CD4-positive, alpha-beta memory T cell (primary cell): ENCODE measurements at regions not wholly inside any gene's neighbourhood (a gene's known extent, or its start where the extent isn't known, plus 50 kb on each side); places are given as distances from the start of the nearest gene placed in this dataset.
"Not testable (repeated sequence)": the region's sequence is repeated elsewhere in the genome, so short reads cannot be mapped to it uniquely, and the experiment has no call there.

Experiments
- CTCF ChIA-PET: fragments of 350-600 bp; sonication (Branson Sonifier 250); formaldehyde crosslinking; loops from one replicate; lab custom pipeline; 2021; ENCODE audit warnings: inconsistent platforms; ENCODE audit not compliant: partially characterized antibody; lab: Charles Lee
- POLR2A ChIA-PET: fragments of 350-600 bp; sonication (Branson Sonifier 250); formaldehyde crosslinking; loops from one replicate; lab custom pipeline; 2021; ENCODE audit not compliant: partially characterized antibody; lab: Charles Lee
- DNase-seq, 5 donors: peaks; one replicate each; pipeline versions ENCODE4 v3.0.0 to v3.0.0-alpha.2; 2020 to 2022; ENCODE audit warnings: mixed read lengths in 1 of 5
- H3K27ac ChIP-seq: one replicate; pipeline ENCODE4 v1.7.0; 2013; ENCODE audit warnings: low read depth, low read length
- H3K27me3 ChIP-seq: 2 replicates; pipeline ENCODE4 v1.7.0; 2013; ENCODE audit warnings: mild to moderate bottlenecking, low read length, moderate library complexity; ENCODE audit not compliant: insufficient read depth
- H3K36me3 ChIP-seq: 2 replicates; pipeline ENCODE4 v1.7.0; 2013; ENCODE audit warnings: mild to moderate bottlenecking, low read length, moderate library complexity; ENCODE audit not compliant: insufficient read depth
- H3K4me1 ChIP-seq: 2 replicates; pipeline ENCODE4 v1.7.0; 2013; ENCODE audit warnings: mild to moderate bottlenecking, low read length, moderate library complexity; ENCODE audit not compliant: insufficient read depth
- H3K4me3 ChIP-seq, 2 donors: one replicate each; pipeline ENCODE4 v1.7.0; 2013; ENCODE audit warnings: low read length in 2 of 2, mild to moderate bottlenecking in 1 of 2
- H3K9me3 ChIP-seq, 2 donors: one replicate each; pipeline ENCODE4 v1.7.0; 2013; ENCODE audit warnings: low read length in 2 of 2, control low read depth in 1 of 2; ENCODE audit not compliant: control insufficient read depth in 1 of 2
- H3K27ac Mint-ChIP-seq, 7 donors: one replicate each; pipeline ENCODE4 v1.8.0; 2020 to 2021; ENCODE audit warnings: mixed read lengths in 7 of 7, mild to moderate bottlenecking in 6 of 7, inconsistent platforms in 3 of 7, moderate library complexity in 3 of 7
- H3K27me3 Mint-ChIP-seq, 2 donors: one replicate each; pipeline ENCODE4 v1.8.0; 2020 to 2021; ENCODE audit warnings: mixed read lengths in 2 of 2
- H3K36me3 Mint-ChIP-seq, 2 donors: one replicate each; pipeline ENCODE4 v1.8.0; 2020 to 2021; ENCODE audit warnings: mixed read lengths in 2 of 2, inconsistent platforms in 1 of 2, mild to moderate bottlenecking in 1 of 2
- H3K4me1 Mint-ChIP-seq, 4 donors: one replicate each; pipeline ENCODE4 v1.8.0; 2020 to 2021; ENCODE audit warnings: mixed read lengths in 4 of 4, mild to moderate bottlenecking in 1 of 4
- H3K4me3 Mint-ChIP-seq, 8 donors: one replicate each; pipeline ENCODE4 v1.8.0; 2020 to 2021; ENCODE audit warnings: mixed read lengths in 8 of 8, mild to moderate bottlenecking in 7 of 8, moderate library complexity in 6 of 8, inconsistent platforms in 3 of 8
- H3K9me3 Mint-ChIP-seq, 8 donors: one replicate each; pipeline ENCODE4 v1.8.0; 2020 to 2021; ENCODE audit warnings: mixed read lengths in 8 of 8, mild to moderate bottlenecking in 5 of 8, inconsistent platforms in 3 of 8, moderate library complexity in 1 of 8
- intact Hi-C: fragments of 100-400 bp; cut with micrococcal nuclease; formaldehyde crosslinking; loops from one replicate; pipeline ENCODE4 v1.15.1; 2023

DNA sequence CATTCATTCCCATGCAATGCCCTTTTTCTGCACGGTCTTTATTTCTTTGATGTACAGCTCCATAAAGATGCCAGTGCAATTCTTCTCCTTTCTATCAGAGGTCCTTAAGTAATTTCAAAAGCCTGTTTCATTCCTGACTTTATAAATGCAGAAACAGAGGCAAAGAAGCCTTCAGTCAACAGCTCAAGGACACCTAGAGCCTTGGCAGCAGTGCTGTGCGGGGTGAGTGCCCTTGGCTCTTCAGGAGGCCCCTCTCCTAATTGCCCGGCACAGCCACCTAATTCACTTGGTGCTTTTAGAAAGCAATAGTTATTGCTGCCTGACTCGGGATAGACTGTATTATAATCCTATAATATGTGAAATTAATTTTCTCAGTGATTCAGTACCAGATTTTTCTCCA is 169.6 kb upstream of the KLF6 start:
- H3K4me3 ChIP-seq: no peak overlapping the region
- H3K4me1 ChIP-seq: peaks cover 20% of the 10 kb centered on the region
- CTCF ChIA-PET: interaction anchor here (1.2 kb wide), 1 partner anchor 170 kb away, joined by 3 read pairs; no protein-coding TSS in a partner anchor
- POLR2A ChIA-PET: interaction anchor here (0.5 to 0.6 kb wide), 3 partner anchors 18 to 174 kb away, joined by 3 read pairs; no protein-coding TSS in a partner anchor
- Mint-ChIP-seq H3K9me3 (peaks cover 0 to 2% (median 0%) of the 10 kb centered on the region in 8 donors), H3K27ac (no peak overlapping the region), H3K27me3 (no peaks in the 10 kb centered on the region), H3K4me1 (peaks cover 15 to 33% (median 22%) of the 10 kb centered on the region in 4 donors), H3K4me3 (no peak overlapping the region), H3K36me3 (no peaks in the 10 kb centered on the region)
- no peaks in the 10 kb centered on the region for H3K27me3 ChIP-seq
- H3K9me3 ChIP-seq: no peaks in the 10 kb centered on the region
- DNase-seq: no peak
- intact Hi-C loops: loop anchor here (2.0 kb wide), 1 partner anchor 16 kb away; no protein-coding TSS in a partner anchor
- no peaks in the 10 kb centered on the region for H3K36me3 ChIP-seq
- H3K27ac ChIP-seq: no peak overlapping the region

GRCh38 chr10:3954007-3954406 is 169.0 kb upstream of the KLF6 start:
- H3K36me3 ChIP-seq, H3K9me3 ChIP-seq, H3K36me3 Mint-ChIP-seq, H3K4me3 ChIP-seq, DNase-seq, H3K27me3 Mint-ChIP-seq, H3K27ac ChIP-seq, H3K9me3 Mint-ChIP-seq, H3K4me3 Mint-ChIP-seq, H3K27me3 ChIP-seq: not testable (repeated sequence)
- H3K4me1 ChIP-seq: peaks cover 24% of the 10 kb centered on the region
- CTCF ChIA-PET: interaction anchor here (1.2 kb wide), 1 partner anchor 26 kb away, joined by 3 read pairs; no protein-coding TSS in a partner anchor
- intact Hi-C loops: loop anchor here (2.0 kb wide), 1 partner anchor 17 kb away; no protein-coding TSS in a partner anchor
- POLR2A ChIA-PET: interaction anchor here (1.0 to 1.7 kb wide), 3 partner anchors 18 to 169 kb away, joined by 3 to 5 read pairs (median 5); partner anchors contain the start of gene KLF6
- peak overlapping the region in 1 of 7 donors; percentile 14 for H3K27ac Mint-ChIP-seq
- peaks cover 14 to 34% (median 22%) of the 10 kb centered on the region in 4 donors for H3K4me1 Mint-ChIP-seq

DNA sequence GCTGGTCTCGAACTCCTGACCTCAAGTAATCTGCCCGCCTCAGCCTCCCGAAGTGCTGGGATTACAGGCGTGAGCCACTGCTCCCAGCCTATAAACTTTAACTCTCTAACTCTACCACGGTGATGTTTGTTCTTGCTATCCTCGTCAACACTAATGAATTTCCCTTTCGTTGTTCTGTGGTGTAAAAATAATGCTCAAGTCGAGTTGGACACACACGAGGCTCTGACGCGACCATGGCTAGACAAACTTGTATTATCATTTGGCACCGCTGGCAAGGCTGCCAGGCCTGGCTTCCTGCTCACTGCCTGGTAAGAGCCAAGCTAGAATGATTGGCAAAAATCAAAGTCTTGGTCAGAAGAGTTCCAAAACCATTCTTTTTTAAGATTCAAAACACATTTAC is 167.0 kb upstream of the KLF6 start:
- peaks cover 26 to 54% (median 36%) of the 10 kb centered on the region in 4 donors for H3K4me1 Mint-ChIP-seq
- DNase-seq: no peak
- Histone ChIP-seq H3K4me1 (peaks cover 43% of the 10 kb centered on the region), H3K36me3 (no peaks in the 10 kb centered on the region), H3K9me3 (no peaks in the 10 kb centered on the region), H3K4me3 (no peak overlapping the region), H3K27ac (no peak overlapping the region), H3K27me3 (no peaks in the 10 kb centered on the region)
- peaks cover 0 to 2% (median 0%) of the 10 kb centered on the region in 8 donors for H3K9me3 Mint-ChIP-seq
- H3K27me3 Mint-ChIP-seq: no peaks in the 10 kb centered on the region
- ChIA-PET POLR2A (interaction anchor here (0.8 to 12.5 kb wide), 4 partner anchors 8 to 218 kb away, joined by 3 to 248 read pairs (median 80); partner anchors contain the start of gene KLF6), CTCF (interaction anchor here (1.0 kb wide), 1 partner anchor 9 kb away, joined by 3 read pairs; no protein-coding TSS in a partner anchor)
- peak overlapping the region in 2 of 8 donors; percentile 3 to 7 for H3K4me3 Mint-ChIP-seq
- no peaks in the 10 kb centered on the region for H3K36me3 Mint-ChIP-seq
- H3K27ac Mint-ChIP-seq: peak overlapping the region in 1 of 7 donors; percentile 44
- intact Hi-C loops: no loop called here

- peak; percentile 39 to 71 (median 57) for DNase-seq
- ChIA-PET POLR2A (interaction anchor here (1.0 to 12.5 kb wide), 8 partner anchors 9 to 168 kb away, joined by 3 to 248 read pairs (median 42); partner anchors contain the start of gene KLF6), CTCF (interaction anchor here (0.9 to 1.5 kb wide), 3 partner anchors 10 to 706 kb away, joined by 3 to 6 read pairs (median 4); no protein-coding TSS in a partner anchor)
- Mint-ChIP-seq H3K9me3 (peaks cover 0 to 2% (median 0%) of the 10 kb centered on the region in 8 donors), H3K36me3 (no peaks in the 10 kb centered on the region), H3K4me1 (peaks cover 33 to 67% (median 47%) of the 10 kb centered on the region in 4 donors), H3K27me3 (no peaks in the 10 kb centered on the region), H3K4me3 (peak overlapping the region in 6 of 8 donors; percentile 26 to 67 (median 48)), H3K27ac (peak overlapping the region; percentile 57 to 96 (median 85))
- no peaks in the 10 kb centered on the region for H3K27me3 ChIP-seq
- no peaks in the 10 kb centered on the region for H3K36me3 ChIP-seq
- H3K4me1 ChIP-seq: peaks cover 55% of the 10 kb centered on the region
- peak overlapping the region; percentile 12 for H3K27ac ChIP-seq
- peak overlapping the region in 1 of 2 donors; percentile 10 for H3K4me3 ChIP-seq
- H3K9me3 ChIP-seq: no peaks in the 10 kb centered on the region
- intact Hi-C loops: no loop called here
Measured at GRCh38 chr10:3950676-3951275, 165.8 kb upstream of the KLF6 start.

DNA sequence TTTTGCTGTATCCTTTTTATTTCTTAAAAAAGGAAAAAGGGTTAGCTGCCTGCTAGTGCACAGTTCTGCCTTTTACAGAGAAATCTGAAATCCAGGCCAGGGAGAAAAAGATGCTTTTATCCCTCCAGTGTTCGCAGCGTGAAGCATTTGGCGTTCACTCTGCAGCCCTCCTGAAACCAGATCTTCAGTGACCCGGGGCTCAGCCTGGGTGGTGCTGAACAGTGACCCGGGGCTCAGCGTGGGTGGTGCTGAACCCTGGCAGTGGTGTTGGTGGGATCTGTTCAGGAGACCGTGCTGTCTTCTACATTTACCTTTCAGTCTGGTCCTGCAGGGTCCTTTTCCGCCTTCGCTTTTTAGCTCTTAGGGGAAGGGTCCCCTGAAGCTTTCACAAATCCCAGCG is 164.7 kb upstream of the KLF6 start:
- Mint-ChIP-seq H3K27me3 (no peaks in the 10 kb centered on the region), H3K9me3 (peaks cover 0 to 2% (median 0%) of the 10 kb centered on the region in 8 donors), H3K36me3 (no peaks in the 10 kb centered on the region), H3K27ac (peak overlapping the region; percentile 29 to 98 (median 96)), H3K4me3 (peak overlapping the region in 1 of 8 donors; percentile 83), H3K4me1 (peaks cover 41 to 75% (median 56%) of the 10 kb centered on the region in 4 donors)
- no peak for DNase-seq
- POLR2A ChIA-PET: interaction anchor here (0.6 to 12.5 kb wide), 23 partner anchors 11 to 192 kb away, joined by 3 to 248 read pairs (median 6); partner anchors contain the start of gene KLF6
- CTCF ChIA-PET: interaction anchor here (0.8 to 2.9 kb wide), 5 partner anchors 11 to 707 kb away, joined by 3 to 12 read pairs (median 4); no protein-coding TSS in a partner anchor
- H3K27ac ChIP-seq: peak overlapping the region; percentile 32
- H3K27me3 ChIP-seq: no peaks in the 10 kb centered on the region
- no peaks in the 10 kb centered on the region for H3K9me3 ChIP-seq
- H3K4me1 ChIP-seq: peaks cover 63% of the 10 kb centered on the region
- intact Hi-C loops: loop anchor here (1.0 to 10.0 kb wide), 8 partner anchors 12 to 722 kb away; no protein-coding TSS in a partner anchor
- H3K36me3 ChIP-seq: no peaks in the 10 kb centered on the region
- H3K4me3 ChIP-seq: no peak overlapping the region

GRCh38 chr10:3948843-3949242 is 163.8 kb upstream of the KLF6 start:
- POLR2A ChIA-PET: interaction anchor here (0.7 to 12.5 kb wide), 24 partner anchors 11 to 191 kb away, joined by 3 to 248 read pairs (median 6); partner anchors contain the start of gene KLF6

More at GRCh38 chr10:3948843-3949242, 163.8 kb upstream of the KLF6 start:
- Histone ChIP-seq H3K36me3 (no peaks in the 10 kb centered on the region), H3K4me3 (no peak overlapping the region), H3K27ac (peak overlapping the region; percentile 52), H3K4me1 (peaks cover 67% of the 10 kb centered on the region), H3K27me3 (no peaks in the 10 kb centered on the region), H3K9me3 (no peaks in the 10 kb centered on the region)
- Mint-ChIP-seq H3K4me1 (peaks cover 43 to 80% (median 59%) of the 10 kb centered on the region in 4 donors), H3K27ac (peak overlapping the region; percentile 93 to 98 (median 97)), H3K9me3 (peaks cover 0 to 2% (median 0%) of the 10 kb centered on the region in 8 donors), H3K36me3 (no peaks in the 10 kb centered on the region), H3K27me3 (no peaks in the 10 kb centered on the region), H3K4me3 (peak overlapping the region; percentile 64 to 85 (median 83))
- intact Hi-C loops: loop anchor here (1.0 to 10.0 kb wide), 8 partner anchors 12 to 722 kb away; no protein-coding TSS in a partner anchor
- CTCF ChIA-PET: interaction anchor here (2.9 kb wide), 1 partner anchor 11 kb away, joined by 12 read pairs; no protein-coding TSS in a partner anchor
- DNase-seq: peak; percentile 83 to 93 (median 88)
